SHP77 treated with DMSO at 0.1 percent for 48 hours (cell line): ENCODE measurements at regions not wholly inside any gene's neighbourhood (a gene's known extent, or its start where the extent isn't known, plus 50 kb on each side); places are given as distances from the start of the nearest gene placed in this dataset.
"Not testable (repeated sequence)": the region's sequence is repeated elsewhere in the genome, so short reads cannot be mapped to it uniquely, and the experiment has no call there.

Source experiments
- DNase-seq: peaks from one replicate; lab custom pipeline; 2025; lab: John Stamatoyannopoulos, UW

DNA sequence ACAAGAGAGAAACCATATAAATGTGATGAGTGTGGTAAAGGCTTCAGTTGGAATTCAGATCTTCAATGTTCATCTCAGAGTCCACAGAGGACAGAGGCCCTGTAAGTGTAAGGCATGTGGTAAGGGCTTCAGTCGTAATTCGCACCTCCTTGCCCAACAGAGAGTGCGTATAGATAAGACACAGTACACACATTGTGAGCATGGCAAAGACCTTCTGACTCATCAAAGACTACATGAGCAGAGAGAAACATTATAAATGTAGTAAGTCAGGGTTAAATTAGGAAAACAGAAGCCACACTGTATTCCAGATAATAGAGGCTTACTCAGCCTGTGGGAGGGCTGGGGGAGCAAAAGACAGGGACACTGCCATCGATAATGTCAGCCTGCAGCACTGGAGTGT lies 98.1 kb upstream of the GPR39 start:
- not testable (repeated sequence) for DNase-seq

DNA sequence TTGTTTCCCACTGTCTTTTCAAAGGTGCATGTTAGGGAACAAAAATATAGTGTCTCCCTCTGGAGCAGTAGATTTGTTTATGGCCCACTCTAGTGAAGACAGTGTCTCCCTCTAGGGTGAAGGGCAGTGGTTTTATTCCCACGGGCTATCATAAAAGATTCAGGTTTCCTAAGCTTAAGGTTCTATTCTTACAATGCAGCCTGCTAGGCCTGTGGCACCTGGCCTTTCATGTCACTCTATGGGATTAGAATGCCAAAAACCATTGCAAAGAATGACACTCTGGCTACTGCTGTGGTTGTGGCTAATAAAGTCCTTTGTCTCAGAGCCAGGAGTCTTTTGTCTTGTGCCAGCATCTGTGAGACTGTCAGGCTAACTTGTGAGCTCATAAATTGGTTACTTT lies 92.6 kb upstream of the GPR39 start:
- not testable (repeated sequence) for DNase-seq

DNA sequence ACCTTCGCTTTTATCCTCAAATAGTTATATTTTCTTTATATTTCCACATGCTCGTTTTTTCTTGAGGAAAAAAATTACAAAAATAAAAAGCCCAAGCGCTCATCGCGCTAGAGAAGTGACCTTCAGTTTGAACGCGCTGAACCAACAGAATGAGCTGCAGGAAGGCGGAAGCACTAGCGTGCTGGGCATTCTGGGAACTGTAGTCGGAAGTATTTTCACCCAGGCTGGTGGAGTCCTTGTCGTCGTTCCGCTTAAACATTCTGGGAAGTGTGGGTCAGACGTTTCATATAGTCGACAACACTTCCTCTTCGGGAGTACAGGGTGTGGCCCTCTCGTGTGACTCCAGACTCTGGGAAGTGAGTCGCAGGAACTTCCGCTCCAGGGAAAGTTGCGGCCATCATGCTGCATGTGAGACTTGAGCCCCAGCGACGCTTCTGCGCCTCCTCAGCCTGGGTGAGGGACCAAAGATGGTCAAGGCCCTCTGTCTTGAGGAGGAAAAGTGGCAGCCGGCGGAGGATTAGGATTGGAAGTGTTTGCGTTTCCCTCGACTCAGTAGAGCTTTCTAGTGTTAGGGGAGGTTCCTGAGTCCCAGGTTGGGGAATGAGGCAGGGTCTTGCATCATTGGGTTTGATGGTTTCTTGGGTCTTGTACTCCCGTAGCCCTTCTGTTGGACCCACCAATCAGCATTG lies 84.1 kb upstream of the GPR39 start:
- not testable (repeated sequence) for DNase-seq

DNA sequence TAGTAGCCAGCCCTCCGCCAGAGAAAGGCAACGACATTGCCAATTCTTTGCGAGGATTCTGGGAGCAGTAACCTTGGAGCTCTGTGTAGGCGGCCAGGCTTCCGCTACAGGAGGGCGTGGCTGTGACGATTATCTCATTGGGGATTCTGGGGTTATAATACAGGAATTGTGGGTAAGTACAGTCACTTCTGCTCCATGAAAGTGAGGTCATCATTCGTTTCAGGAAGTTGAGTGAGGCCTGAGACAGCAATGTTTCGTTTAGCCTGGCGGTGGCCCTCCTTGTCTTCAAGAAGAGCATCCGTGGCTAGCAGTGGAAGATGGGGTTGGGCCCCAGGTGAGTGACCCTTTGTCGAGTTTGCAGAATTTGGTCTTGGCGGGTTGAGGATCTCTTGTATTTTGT lies 79.5 kb upstream of the GPR39 start:
- DNase-seq = not testable (repeated sequence)

DNA sequence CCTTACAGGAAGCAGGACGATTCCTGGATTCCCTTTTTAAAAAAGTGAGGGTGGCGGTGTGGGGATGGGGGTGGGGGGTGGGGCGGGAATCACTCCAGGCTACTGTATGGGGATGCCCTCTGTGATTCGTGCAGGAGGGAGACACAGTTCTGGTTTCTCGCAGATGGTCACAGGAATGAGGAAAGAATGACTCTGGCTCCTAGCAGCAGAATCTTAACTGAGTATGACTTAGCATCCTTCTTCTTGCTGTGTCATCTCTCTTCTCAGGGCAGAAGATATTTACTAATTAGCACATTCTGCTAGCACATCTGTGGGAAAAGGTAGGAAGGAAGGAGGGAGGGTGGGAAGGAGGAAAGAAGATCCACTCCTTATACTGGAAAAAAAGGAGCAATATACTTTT lies 78.8 kb upstream of the GPR39 start:
- DNase-seq = not testable (repeated sequence)

DNA sequence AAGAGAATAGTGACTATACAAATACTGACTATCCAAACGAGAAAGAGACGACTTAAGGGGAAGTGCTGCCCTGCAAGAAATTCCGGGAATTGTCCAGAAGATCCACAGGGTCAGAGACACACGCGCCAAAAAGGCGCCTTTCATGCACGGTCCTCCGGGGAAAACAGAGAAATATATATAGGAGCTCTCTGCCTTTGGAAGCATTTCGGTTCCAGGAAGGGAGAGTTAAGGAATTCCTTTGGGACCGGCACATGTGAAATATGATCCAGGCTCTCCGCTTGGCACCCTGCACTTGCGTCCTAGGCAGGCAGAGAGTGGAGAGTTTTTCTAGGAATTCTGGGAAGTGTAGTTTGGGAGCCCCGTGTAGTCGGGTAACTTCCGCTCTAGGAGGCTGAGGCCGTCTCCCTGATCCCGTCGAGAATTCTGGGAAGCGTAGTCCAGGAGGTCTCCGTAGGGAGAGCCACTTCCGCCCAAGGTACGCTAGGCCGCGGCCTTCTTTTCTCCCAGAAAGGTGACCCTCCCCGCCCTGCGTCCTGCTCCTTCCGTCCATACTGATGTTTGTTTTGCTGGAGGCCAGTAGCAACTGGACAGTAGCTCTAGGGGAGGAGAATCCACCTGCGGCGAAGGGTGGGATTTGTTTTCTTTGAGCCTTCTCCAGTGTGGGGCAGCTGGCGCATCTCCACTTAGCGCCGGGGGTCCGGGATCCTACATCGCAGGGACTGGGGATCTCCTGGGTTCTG lies 69.4 kb upstream of the GPR39 start:
- peak; percentile 86 for DNase-seq

DNA sequence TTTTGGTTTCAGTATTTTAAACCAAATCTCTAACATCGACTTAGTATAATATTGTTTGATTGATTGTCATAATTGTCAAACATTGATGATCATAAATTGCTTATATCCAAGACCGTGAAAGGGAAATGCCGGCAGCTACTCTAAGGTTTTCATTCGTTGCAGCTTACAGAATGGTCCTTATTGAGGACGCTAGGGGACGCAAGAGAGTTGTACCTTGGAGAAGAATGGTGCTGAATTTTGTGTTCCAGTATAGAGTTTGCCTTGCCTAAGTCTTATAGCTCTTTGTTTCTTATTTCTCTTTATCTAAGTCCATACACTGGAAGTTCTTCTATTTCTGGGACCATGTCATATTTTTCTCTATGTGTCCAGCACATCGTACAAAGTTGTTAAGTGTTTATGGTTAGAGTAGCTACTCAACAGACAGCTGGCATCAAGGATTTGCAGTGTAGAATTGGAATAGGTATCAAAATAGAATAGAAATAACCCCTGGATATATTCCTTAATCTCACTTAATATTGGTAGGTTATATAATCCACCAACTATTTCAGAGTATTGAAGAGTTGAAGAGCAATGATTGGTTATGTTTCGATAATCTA lies 67.4 kb upstream of the GPR39 start:
- peak; percentile 23 for DNase-seq

DNA sequence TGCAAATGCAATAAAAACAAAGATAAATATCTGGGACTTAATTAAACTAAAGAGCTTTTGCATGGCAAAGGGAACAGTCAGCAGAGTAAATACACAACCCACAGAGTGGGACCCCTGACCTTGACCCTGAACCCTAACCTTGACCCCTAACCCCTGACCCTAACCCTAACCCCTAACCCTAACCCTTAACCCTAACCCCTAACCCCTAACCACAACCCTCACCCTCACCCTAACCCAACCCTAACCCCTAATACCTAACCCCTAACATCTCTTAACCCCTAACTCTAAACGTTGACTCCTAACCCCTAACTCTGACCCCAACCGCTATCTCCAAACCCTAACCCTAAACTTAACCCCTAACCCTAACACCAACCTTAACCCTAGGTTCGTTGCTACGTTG lies 64.9 kb upstream of the GPR39 start:
- not testable (repeated sequence) for DNase-seq

DNA sequence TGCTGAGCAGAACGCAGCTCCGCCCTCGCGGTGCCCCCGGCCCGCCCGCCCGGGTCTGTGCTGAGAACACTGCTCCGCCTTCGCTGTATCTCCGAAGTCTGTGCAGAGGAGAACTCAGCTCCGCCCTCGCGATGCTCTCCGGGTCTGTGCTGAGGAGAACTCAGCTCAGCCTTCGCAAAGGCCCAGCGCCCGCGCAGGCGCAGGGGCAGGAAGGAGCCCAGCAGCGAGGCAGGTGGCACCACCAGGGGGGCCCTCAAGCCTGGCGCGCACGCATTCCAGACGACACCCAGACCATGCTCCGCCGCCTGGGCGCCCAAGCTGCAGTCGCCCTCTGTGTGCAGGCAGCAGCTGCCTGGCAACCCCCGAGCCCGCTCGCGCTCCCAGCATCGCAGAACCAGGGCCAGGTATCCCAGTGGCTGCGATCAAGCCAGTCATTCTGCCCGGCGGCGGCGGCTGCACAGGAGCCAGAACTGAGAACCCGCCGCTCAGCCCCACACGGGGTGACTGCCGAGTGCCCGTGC lies 64.1 kb upstream of the GPR39 start:
- peak; percentile 90 for DNase-seq

DNA sequence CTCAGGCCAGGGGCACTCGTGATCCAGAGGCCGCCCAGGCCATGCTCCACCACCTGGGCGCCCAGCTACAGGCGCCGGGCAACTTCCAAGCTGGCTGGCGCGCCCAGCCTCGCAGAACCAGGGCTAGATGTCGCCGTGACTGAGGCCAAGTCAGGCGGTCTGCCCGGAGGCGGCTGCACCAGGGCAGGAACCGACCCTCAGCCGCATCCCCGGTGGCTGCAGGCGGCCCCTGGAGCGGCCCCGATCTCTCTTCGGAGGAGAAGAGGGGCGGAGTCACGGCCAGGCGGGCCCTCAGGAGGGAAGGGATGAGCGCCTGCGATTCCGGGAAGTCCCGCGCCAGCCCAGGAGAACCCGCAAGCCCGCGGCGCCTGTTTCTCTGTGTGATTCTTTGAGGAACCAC lies 63.2 kb upstream of the GPR39 start:
- DNase-seq = not testable (repeated sequence)

DNA sequence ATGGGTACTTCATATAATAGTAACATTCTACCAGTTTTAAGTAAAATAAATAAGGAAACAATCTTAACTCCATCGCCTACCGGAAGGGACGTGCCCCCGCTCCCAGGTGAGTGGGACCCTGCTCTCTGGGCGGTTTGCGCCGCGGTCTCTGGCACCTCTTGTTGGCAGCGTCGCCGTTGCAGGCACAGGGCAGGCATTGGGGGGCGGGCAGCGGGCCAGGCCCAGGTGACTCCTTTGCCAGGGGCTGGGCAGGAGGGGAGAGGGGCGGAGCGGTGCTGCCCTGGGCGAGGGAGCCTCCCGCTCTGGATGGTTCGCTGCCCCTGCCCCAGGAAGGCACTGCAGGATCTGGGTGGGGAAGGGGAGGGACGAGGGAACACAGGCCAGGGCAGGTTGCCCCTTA lies 55.6 kb upstream of the GPR39 start:
- not testable (repeated sequence) for DNase-seq

DNA sequence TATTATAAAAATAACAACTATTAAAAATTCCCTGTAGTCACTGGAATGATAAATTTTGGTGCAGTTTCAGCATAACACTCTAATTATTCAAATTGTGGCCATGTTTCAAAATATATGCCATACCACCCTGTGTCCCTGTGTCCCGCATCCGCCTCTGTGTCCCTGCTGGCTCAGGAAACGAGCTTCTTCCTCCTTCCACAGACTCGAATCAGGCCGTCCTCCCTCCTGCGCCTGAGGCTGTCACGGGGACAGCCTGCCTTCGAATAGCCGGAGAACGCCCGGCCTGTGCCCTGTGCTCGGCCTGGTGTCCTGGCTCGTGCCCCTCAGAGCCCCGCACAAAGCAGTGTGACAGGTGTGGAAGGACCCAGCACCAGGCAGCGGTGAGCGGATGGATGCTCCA lies 55.1 kb upstream of the GPR39 start:
- not testable (repeated sequence) for DNase-seq

DNA sequence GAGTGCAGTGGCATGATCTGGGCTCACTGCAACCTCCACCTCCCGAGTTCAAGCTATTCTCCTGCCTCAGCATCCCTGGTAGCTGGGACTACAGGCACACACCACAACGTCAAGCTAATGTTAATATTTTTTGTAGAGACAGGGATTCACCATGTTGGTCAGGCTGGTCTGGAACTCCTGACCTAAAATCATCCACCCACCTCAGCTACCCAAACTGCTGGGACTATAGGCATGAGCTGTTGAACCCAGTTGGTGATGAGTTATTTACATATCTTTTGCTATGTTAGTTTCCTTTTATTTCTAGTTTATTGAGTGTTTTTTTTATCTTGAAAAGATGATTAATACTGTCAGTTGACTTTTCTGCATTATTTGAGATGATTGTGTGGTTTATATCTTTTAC lies 53.3 kb upstream of the GPR39 start:
- not testable (repeated sequence) for DNase-seq

DNA sequence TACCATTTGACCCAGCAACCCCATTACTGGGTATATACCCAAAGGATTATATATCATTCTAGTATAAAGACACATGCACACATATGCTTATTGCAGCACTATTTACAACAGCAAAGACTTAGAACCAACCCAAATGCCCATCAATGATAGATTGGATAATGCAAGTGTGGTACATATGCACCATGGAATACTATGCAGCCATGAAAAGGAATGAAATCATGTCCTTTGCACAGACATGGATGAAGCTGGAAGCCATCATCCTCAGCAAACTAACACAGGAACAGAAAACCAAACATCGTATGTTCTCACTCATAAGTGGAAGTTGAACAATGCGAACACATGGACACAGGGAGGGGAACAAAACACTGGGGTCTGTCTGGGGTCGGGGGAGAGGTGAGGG lies 50.6 kb upstream of the GPR39 start:
- not testable (repeated sequence) for DNase-seq

DNA sequence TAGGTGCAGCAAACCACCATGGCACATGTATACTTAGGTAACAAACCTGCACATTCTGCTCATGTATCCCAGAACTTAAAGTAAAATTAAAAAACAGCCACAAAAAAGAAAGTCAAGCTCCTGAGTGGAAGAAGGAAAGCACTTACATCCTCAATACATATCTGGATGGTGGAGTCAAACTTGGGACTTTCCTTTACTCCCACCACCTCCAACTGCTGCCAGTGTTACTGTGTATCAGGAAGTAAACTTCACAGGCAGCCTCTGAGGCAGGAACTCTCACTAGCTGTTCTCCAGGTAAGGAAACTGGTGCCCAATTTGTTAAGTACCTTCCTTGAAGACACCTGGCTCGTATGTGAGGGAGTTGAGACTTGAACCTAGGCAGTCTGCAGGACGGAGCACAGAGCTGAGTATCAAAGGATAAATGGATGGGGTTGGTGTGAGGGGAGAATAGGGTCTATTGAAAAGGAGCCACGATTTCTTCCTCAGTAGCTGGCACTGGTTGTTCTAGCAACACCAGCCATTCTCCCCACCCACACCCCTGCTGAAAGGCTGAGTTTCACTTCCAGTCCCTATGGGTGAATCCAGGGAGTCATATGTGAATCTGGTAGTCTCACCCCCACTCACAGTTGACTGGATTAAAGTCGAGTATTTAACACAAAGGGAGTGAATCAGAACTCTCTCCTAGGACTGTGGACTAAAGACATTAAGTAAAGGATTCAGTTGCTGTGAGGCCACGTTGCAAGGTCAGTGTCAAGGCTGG lies 50.0 kb upstream of the GPR39 start:
- DNase-seq = no peak
